KMS-11 (cell line): ENCODE measurements at regions not wholly inside any gene's neighbourhood (a gene's known extent, or its start where the extent isn't known, plus 50 kb on each side); places are given as distances from the start of the nearest gene placed in this dataset.
A peak's percentile ranks its signal among the peaks of the same experiment; 100 is the strongest.

Source experiments
- H2AFZ ChIP-seq: fragments of 200-600 bp; sonication (generic); 2 replicates; pipeline ENCODE4 v1.6.1; 2016; ENCODE audit warnings: antibody characterized with exemption, mixed run types, low read depth
- H3K27ac ChIP-seq: fragments of 200-600 bp; sonication (generic); 2 replicates; pipeline ENCODE4 v1.6.1; 2016; ENCODE audit warnings: mild to moderate bottlenecking, mixed run types
- H3K27me3 ChIP-seq: fragments of 200-600 bp; sonication (generic); 2 replicates; pipeline ENCODE4 v1.6.1; 2017; ENCODE audit warnings: mild to moderate bottlenecking, low read depth, mixed run types, moderate library complexity; ENCODE audit not compliant: insufficient read depth
- H3K36me3 ChIP-seq: fragments of 200-600 bp; sonication (generic); 2 replicates; pipeline ENCODE4 v1.6.1; 2017; ENCODE audit warnings: mild to moderate bottlenecking, mixed run types; ENCODE audit not compliant: insufficient read depth
- H3K4me1 ChIP-seq: fragments of 200-600 bp; sonication (generic); 2 replicates; pipeline ENCODE4 v1.6.1; 2016; ENCODE audit warnings: mild to moderate bottlenecking, low read depth, mixed run types; ENCODE audit not compliant: poor library complexity, severe bottlenecking
- H3K4me2 ChIP-seq: fragments of 200-600 bp; sonication (generic); 2 replicates; pipeline ENCODE4 v1.7.0; 2016; ENCODE audit warnings: mild to moderate bottlenecking, mixed run types
- H3K4me3 ChIP-seq: fragments of 200-600 bp; sonication (generic); IDR thresholded peaks from 2 replicates; pipeline ENCODE4 v1.6.1; 2017; ENCODE audit warnings: low read depth, low read length, mixed read lengths; ENCODE audit not compliant: insufficient read depth
- H3K79me2 ChIP-seq: fragments of 200-600 bp; sonication (generic); 2 replicates; pipeline ENCODE4 v1.6.1; 2016; ENCODE audit warnings: low read depth, mixed run types; ENCODE audit not compliant: insufficient read depth
- H3K9ac ChIP-seq: fragments of 200-600 bp; sonication (generic); 2 replicates; pipeline ENCODE4 v1.6.1; 2016; ENCODE audit warnings: mild to moderate bottlenecking, mixed run types
- H4K20me1 ChIP-seq: fragments of 200-600 bp; sonication (generic); 2 replicates; pipeline ENCODE4 v1.6.1; 2016; ENCODE audit warnings: mild to moderate bottlenecking, mixed run types; ENCODE audit not compliant: insufficient read depth
- CTCF ChIP-seq: fragments of 200-600 bp; sonication (generic); conservative IDR thresholded peaks from 2 replicates; pipeline ENCODE4 v1.6.1; 2017; ENCODE audit warnings: low read depth, mild to moderate bottlenecking, antibody characterized with exemption, low read length, moderate library complexity, mixed read lengths

DNA sequence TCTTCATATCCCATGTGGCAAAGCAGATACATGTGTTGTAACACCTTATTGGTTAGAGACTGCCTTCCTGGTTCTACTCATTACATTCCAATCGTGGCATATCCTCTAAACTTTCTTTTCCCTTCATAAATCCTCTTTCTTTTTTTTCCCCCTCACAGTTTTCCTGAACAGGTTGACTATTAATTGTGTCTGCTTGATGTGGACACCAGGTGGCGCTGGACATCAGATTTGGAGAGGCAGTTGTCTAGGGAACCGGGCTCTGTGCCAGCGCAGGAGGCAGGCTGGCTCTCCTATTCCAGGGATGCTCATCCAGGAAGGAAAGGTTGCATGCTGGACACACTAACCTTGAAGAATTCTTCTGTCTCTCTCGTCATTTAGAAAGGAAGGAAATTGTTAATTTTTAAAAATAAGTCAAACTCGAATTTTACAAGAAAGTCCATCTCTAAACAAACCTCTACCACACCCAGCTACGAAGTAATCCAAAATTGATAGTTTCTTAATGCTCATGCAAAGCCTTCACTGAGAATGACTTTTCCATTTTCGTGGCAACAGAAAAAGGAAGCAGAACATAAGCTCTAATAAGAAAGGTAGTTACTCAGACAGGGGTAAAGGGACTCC lies 59.4 kb upstream of the ASB17 start:
- Histone ChIP-seq H3K4me3 (no peak overlapping the region), H4K20me1 (no peaks in the 10 kb centered on the region), H3K4me1 (no peaks in the 10 kb centered on the region), H3K36me3 (no peaks in the 10 kb centered on the region), H3K9ac (no peak overlapping the region), H3K27ac (no peak overlapping the region), H3K79me2 (no peaks in the 10 kb centered on the region), H3K4me2 (no peak overlapping the region), H2AFZ (no peak overlapping the region), H3K27me3 (no peaks in the 10 kb centered on the region)
- TF ChIP-seq CTCF: peak; percentile 82

DNA sequence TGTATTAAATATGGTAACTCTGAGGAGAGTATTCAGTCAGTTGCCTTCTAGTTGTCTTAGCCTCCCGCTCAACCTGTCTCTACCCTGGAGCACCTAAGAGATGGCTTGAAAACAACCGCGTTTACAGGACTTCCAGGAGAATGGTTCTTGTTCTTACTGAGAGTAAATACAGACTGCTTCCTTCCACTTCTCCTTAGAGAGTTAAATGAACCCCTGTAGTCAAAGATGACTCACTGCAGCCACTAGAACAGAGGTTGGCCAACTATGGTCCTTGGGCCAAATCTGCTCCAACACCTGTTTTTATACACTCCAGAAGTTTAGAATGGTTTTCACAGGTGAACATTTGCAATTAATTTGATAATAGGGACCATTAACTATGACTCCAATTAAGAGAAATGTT lies 60.1 kb upstream of the ASB17 start:
- H3K9ac ChIP-seq: no peak overlapping the region
- no peaks in the 10 kb centered on the region for H3K36me3 ChIP-seq
- H3K4me2 ChIP-seq: no peak overlapping the region
- no peaks in the 10 kb centered on the region for H3K79me2 ChIP-seq
- TF ChIP-seq CTCF: no peak
- no peak overlapping the region for H3K27ac ChIP-seq
- H2AFZ ChIP-seq: no peak overlapping the region
- no peaks in the 10 kb centered on the region for H4K20me1 ChIP-seq
- H3K27me3 ChIP-seq: no peaks in the 10 kb centered on the region
- H3K4me3 ChIP-seq: no peak overlapping the region
- H3K4me1 ChIP-seq: no peaks in the 10 kb centered on the region

DNA sequence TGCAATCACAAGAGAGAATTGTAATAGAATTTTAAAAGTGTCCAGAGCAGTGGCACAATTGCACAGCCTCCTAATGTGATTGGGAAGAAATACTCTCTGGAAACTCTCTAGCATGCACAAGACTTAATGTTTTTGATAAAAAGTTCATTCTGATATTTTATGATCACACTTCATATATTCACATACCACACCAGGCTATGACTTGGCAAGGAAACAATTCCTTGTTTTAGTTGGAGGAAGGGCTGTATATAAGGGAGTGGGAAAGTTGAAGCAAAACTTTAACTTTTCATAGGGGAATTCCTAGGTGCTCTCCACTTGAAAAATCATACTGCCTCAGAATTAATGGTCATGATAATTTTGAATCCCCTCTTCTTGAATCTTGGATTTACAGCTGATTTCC lies 61.5 kb upstream of the ASB17 start:
- Histone ChIP-seq H3K4me3 (no peak overlapping the region), H3K4me1 (no peaks in the 10 kb centered on the region), H3K27me3 (no peaks in the 10 kb centered on the region), H3K9ac (no peak overlapping the region), H3K27ac (no peak overlapping the region), H2AFZ (no peak overlapping the region), H3K36me3 (no peaks in the 10 kb centered on the region), H4K20me1 (no peaks in the 10 kb centered on the region), H3K79me2 (no peaks in the 10 kb centered on the region), H3K4me2 (no peak overlapping the region)
- TF ChIP-seq CTCF: no peak

DNA sequence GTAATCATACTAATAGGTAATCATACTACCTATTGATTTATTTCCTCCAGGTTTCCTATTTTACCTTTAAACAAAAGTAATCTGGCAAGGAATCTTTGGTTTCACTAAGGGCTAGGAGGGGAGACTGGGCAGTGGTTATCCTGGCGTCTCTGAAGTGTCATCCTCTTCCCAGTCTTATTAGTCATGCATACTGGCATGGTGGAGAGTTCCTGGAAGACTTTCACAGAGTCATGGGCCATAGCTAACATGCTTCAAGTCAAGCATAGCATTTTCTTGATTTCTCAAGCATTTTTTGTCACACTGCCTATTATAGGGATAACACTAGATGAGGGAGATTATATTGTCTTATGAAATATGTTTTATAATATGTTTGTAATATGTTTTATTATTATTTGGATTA lies 64.0 kb upstream of the ASB17 start:
- Histone ChIP-seq H3K36me3 (no peaks in the 10 kb centered on the region), H3K9ac (no peak overlapping the region), H3K27ac (no peak overlapping the region), H3K4me3 (no peak overlapping the region), H3K79me2 (no peaks in the 10 kb centered on the region), H3K4me1 (no peaks in the 10 kb centered on the region), H2AFZ (no peak overlapping the region), H3K4me2 (no peak overlapping the region), H4K20me1 (no peaks in the 10 kb centered on the region), H3K27me3 (no peaks in the 10 kb centered on the region)
- no peak for TF ChIP-seq CTCF
